Endothelial cell of umbilical vein (primary cell): ENCODE measurements at regions not wholly inside any gene's neighbourhood (a gene's known extent, or its start where the extent isn't known, plus 50 kb on each side); places are given as distances from the start of the nearest gene placed in this dataset.

Experiments
- BruUV-seq: library from RNA; stranded (reverse); fragments of 400-500 nt; replicated peaks from 2 replicates; lab custom pipeline; 2021; lab: Mats Ljungman, UMichigan
- CTCF ChIA-PET: fragments of 300-600, 350-600 bp; sonication (Branson Sonifier 250); formaldehyde crosslinking; loops from one replicate; lab custom pipeline; 2021; ENCODE audit warnings: antibody characterized with exemption, inconsistent platforms; lab: Charles Lee
- POLR2A ChIA-PET: fragments of 300-600, 350-600 bp; sonication (Branson Sonifier 250); formaldehyde crosslinking; loops from one replicate; lab custom pipeline; 2021; ENCODE audit warnings: antibody characterized with exemption, inconsistent platforms; lab: Charles Lee
- DNase-seq: peaks from one replicate; pipeline ENCODE4 v3.0.0-alpha.2; 2011; ENCODE audit warnings: low read depth, low spot score
- FAIRE-seq: peaks from 2 replicates; lab custom pipeline; 2011; peaks lifted over from hg19 to GRCh38; lab: Jason Lieb, UNC
- H2AFZ ChIP-seq: 2 replicates; pipeline ENCODE4 v1.6.0; 2012; ENCODE audit warnings: low read depth, low read length, control low read depth, inconsistent platforms
- H3K27ac ChIP-seq: 2 replicates; pipeline ENCODE4 v1.5.1; 2011; ENCODE audit warnings: low read depth, mild to moderate bottlenecking, control low read depth, low read length, moderate library complexity; ENCODE audit not compliant: insufficient read depth
- H3K27me3 ChIP-seq, 2 experiments: 2 replicates each; pipeline versions ENCODE4 v1.6.0 to v1.6.1; 2011; ENCODE audit warnings: low read length in 2 of 2, mixed read lengths in 1 of 2; ENCODE audit not compliant: control insufficient read depth in 2 of 2, insufficient read depth in 2 of 2
- H3K36me3 ChIP-seq, 2 experiments: 2 replicates in 1 of 2; 3 replicates in 1 of 2; pipeline ENCODE4 v1.5.1; 2011; ENCODE audit warnings: low read length in 2 of 2, mild to moderate bottlenecking in 1 of 2, moderate library complexity in 1 of 2; ENCODE audit not compliant: control insufficient read depth in 2 of 2, insufficient read depth in 2 of 2; ENCODE audit errors: extremely low read depth in 1 of 2
- H3K4me1 ChIP-seq: 3 replicates; pipeline ENCODE4 v1.5.1; 2011; ENCODE audit warnings: mild to moderate bottlenecking, low read length; ENCODE audit not compliant: control insufficient read depth, insufficient read depth; ENCODE audit errors: extremely low read depth
- H3K4me2 ChIP-seq: 2 replicates; pipeline ENCODE4 v1.6.1; 2011; ENCODE audit warnings: low read length, control low read depth, mixed read lengths; ENCODE audit not compliant: insufficient read depth
- H3K4me3 ChIP-seq, 3 experiments: fragments of 200-600 bp in 1 of 3; sonication (generic), shearing (Covaris generic) in 1 of 3; replicated peaks in 1 of 3; 2 replicates each; pipeline ENCODE4 v1.5.1; 2011 to 2016; ENCODE audit warnings: control low read depth in 3 of 3, low read length in 3 of 3, mild to moderate bottlenecking in 2 of 3, inconsistent platforms in 1 of 3, low read depth in 1 of 3, moderate library complexity in 1 of 3; ENCODE audit not compliant: insufficient read depth in 1 of 3
- H3K79me2 ChIP-seq: 2 replicates; pipeline ENCODE4 v1.6.0; 2012; ENCODE audit warnings: low read length, inconsistent platforms; ENCODE audit not compliant: control insufficient read depth, insufficient read depth
- H3K9ac ChIP-seq: replicated peaks from 2 replicates; pipeline ENCODE3; 2011; ENCODE audit warnings: low read length, control low read depth; ENCODE audit not compliant: insufficient read depth; ENCODE audit errors: extremely low read depth
- H3K9me1 ChIP-seq: replicated peaks from 3 replicates; pipeline ENCODE4 v1.6.0; 2011; ENCODE audit warnings: mild to moderate bottlenecking, low read length; ENCODE audit not compliant: control insufficient read depth, insufficient read depth; ENCODE audit errors: extremely low read depth
- H3K9me3 ChIP-seq: replicated peaks from 2 replicates; pipeline ENCODE4 v1.5.1; 2012; ENCODE audit warnings: low read length, inconsistent platforms; ENCODE audit not compliant: control insufficient read depth, insufficient read depth
- H4K20me1 ChIP-seq: replicated peaks from 2 replicates; pipeline ENCODE3; 2011; ENCODE audit warnings: mild to moderate bottlenecking, low read length; ENCODE audit not compliant: control insufficient read depth, insufficient read depth; ENCODE audit errors: extremely low read depth
- CTCF ChIP-seq, 2 donors: IDR thresholded peaks; 1 replicate in 1 of 2; 2 replicates in 1 of 2; pipeline ENCODE4 v1.5.1; 2011; ENCODE audit warnings: low read length in 2 of 2, mild to moderate bottlenecking in 2 of 2, moderate library complexity in 2 of 2, control low read depth in 1 of 2, inconsistent platforms in 1 of 2, low read depth in 1 of 2; ENCODE audit not compliant: insufficient read depth in 1 of 2; ENCODE audit errors: extremely low read depth in 1 of 2
- EZH2 ChIP-seq: IDR thresholded peaks from 2 replicates; pipeline ENCODE4 v1.6.1; 2012; ENCODE audit warnings: borderline replicate concordance, low read depth, mild to moderate bottlenecking, moderate library complexity, low read length, inconsistent platforms; ENCODE audit not compliant: severe bottlenecking
- FOS ChIP-seq: IDR thresholded peaks from 2 replicates; pipeline ENCODE4 v1.6.1; 2011; ENCODE audit warnings: mild to moderate bottlenecking, low read length, moderate library complexity, borderline replicate concordance; ENCODE audit not compliant: insufficient read depth
- GATA2 ChIP-seq: IDR thresholded peaks from 2 replicates; pipeline ENCODE4 v1.7.0; 2011; ENCODE audit warnings: low read depth, mild to moderate bottlenecking, moderate library complexity, mixed read lengths, low read length; ENCODE audit not compliant: insufficient read length, insufficient read depth
- JUN ChIP-seq: IDR thresholded peaks from 2 replicates; pipeline ENCODE4 v1.6.1; 2011; ENCODE audit warnings: borderline replicate concordance, low read depth; ENCODE audit not compliant: insufficient read length, insufficient read depth
- MAX ChIP-seq: IDR thresholded peaks from 2 replicates; pipeline ENCODE4 v1.6.1; 2011; ENCODE audit not compliant: insufficient read depth, insufficient read length
- MYC ChIP-seq: IDR thresholded peaks from one replicate; pipeline ENCODE4 v1.6.1; 2011; ENCODE audit warnings: mild to moderate bottlenecking, low read depth, low read length
- POLR2A ChIP-seq: IDR thresholded peaks from 2 replicates; pipeline ENCODE4 v1.6.1; 2012; ENCODE audit warnings: low read depth, mild to moderate bottlenecking, control low read depth, low read length
- POLR2AphosphoS5 ChIP-seq: IDR thresholded peaks from 2 replicates; pipeline ENCODE4 v1.6.1; 2012; ENCODE audit warnings: low read depth, mild to moderate bottlenecking, control low read depth, low read length, moderate library complexity; ENCODE audit not compliant: insufficient read depth
- dilution Hi-C: fragments of 300-500 bp; cut with MboI; formaldehyde crosslinking; loops from one replicate; pipeline ENCODE4 v1.15.0; 2019; ENCODE audit warnings: low sequenced_read_pairs; ENCODE audit not compliant: extremely low pct_ligation_motif_present
- intact Hi-C: fragments of 100-400 bp; cut with micrococcal nuclease; formaldehyde crosslinking; loops from one replicate; pipeline ENCODE4 v1.10.0; 2022

GRCh38 chr20:55500130-55500529 is 505.2 kb downstream of the CBLN4 start:
- no peak for FAIRE-seq
- Histone ChIP-seq H3K9me1 (no peaks in the 10 kb centered on the region), H3K4me3 (no peak overlapping the region), H3K4me2 (no peak overlapping the region), H3K27me3 (no peaks in the 10 kb centered on the region), H3K36me3 (no peaks in the 10 kb centered on the region), H2AFZ (no peak overlapping the region), H3K27ac (no peak overlapping the region), H3K4me1 (no peaks in the 10 kb centered on the region), H4K20me1 (no peaks in the 10 kb centered on the region), H3K9me3 (no peaks in the 10 kb centered on the region), H3K9ac (no peak overlapping the region), H3K79me2 (no peaks in the 10 kb centered on the region)
- CTCF ChIA-PET: no interaction called here
- POLR2A ChIA-PET: no interaction called here
- intact Hi-C loops (no loop called here), dilution Hi-C loops (no loop called here)
- TF ChIP-seq GATA2 (no peak), MAX (no peak), POLR2AphosphoS5 (no peak), MYC (no peak), CTCF (IDR thresholded peaks at IDR 0.05; ENCODE audit: extremely low read depth in 1 of 2, insufficient read depth in 1 of 2, low read depth in 1 of 2, low read length in 2 of 2) (no peak), EZH2 (no peak), POLR2A (no peak), FOS (no peak), JUN (no peak)
- DNase-seq: no peak
- no TSS peak for BruUV-seq
